ENCODE measurements at regions not wholly inside any gene's neighbourhood (a gene's known extent, or its start where the extent isn't known, plus 50 kb on each side); places are given as distances from the start of the nearest gene placed in this dataset.
A peak's percentile ranks its signal among the peaks of the same experiment; 100 is the strongest.

GRCh38 chr14:58697930-58698642 is 60.3 kb downstream of the DACT1 start:
- Mint-ChIP-seq H3K4me1 (ENCODE audit: low read depth) (peaks cover 12% of the 10 kb centered on the region), H3K36me3 (ENCODE audit: low read depth) (no peaks in the 10 kb centered on the region), H3K9me3 (no peaks in the 10 kb centered on the region), H3K4me3 (ENCODE audit: low read depth) (no peak overlapping the region), H3K27ac (no peak overlapping the region), H3K27me3 (ENCODE audit: low read depth) (no peaks in the 10 kb centered on the region)
- DNase-seq (ENCODE audit: low spot score) = no peak
- intact Hi-C loops (cut with micrococcal nuclease) = no loop called here

- Mint-ChIP-seq H3K4me1 (ENCODE audit: low read depth) (peaks cover 13% of the 10 kb centered on the region), H3K27me3 (ENCODE audit: low read depth) (no peaks in the 10 kb centered on the region), H3K9me3 (no peaks in the 10 kb centered on the region), H3K27ac (no peak overlapping the region), H3K36me3 (ENCODE audit: low read depth) (no peaks in the 10 kb centered on the region), H3K4me3 (ENCODE audit: low read depth) (no peak overlapping the region)
- intact Hi-C loops (cut with micrococcal nuclease) = loop anchor here (5.0 kb wide), 1 partner anchor 48 kb away; no protein-coding TSS in a partner anchor
- no peak for DNase-seq (ENCODE audit: low spot score)
These were observed 62.0 kb downstream of the DACT1 start for GRCh38 chr14:58699681-58700205.

- H3K4me1 Mint-ChIP-seq (ENCODE audit: low read depth) = peaks cover 11% of the 10 kb centered on the region
- H3K36me3 Mint-ChIP-seq (ENCODE audit: low read depth) = no peaks in the 10 kb centered on the region
- H3K9me3 Mint-ChIP-seq = no peaks in the 10 kb centered on the region
- intact Hi-C loops (cut with micrococcal nuclease) = loop anchor here (5.0 kb wide), 1 partner anchor 46 kb away; no protein-coding TSS in a partner anchor
- no peak overlapping the region for H3K4me3 Mint-ChIP-seq (ENCODE audit: low read depth)
- H3K27me3 Mint-ChIP-seq (ENCODE audit: low read depth) = peaks cover 2% of the 10 kb centered on the region
- DNase-seq (ENCODE audit: low spot score) = no peak
- H3K27ac Mint-ChIP-seq = no peak overlapping the region
These were observed 63.4 kb downstream of the DACT1 start for GRCh38 chr14:58701156-58701555.

GRCh38 chr14:58701604-58702003 is 63.8 kb downstream of the DACT1 start:
- peaks cover 2% of the 10 kb centered on the region for H3K27me3 Mint-ChIP-seq (ENCODE audit: low read depth)
- no peak overlapping the region for H3K4me3 Mint-ChIP-seq (ENCODE audit: low read depth)
- no peak overlapping the region for H3K27ac Mint-ChIP-seq
- H3K4me1 Mint-ChIP-seq (ENCODE audit: low read depth) = peaks cover 11% of the 10 kb centered on the region
- no peaks in the 10 kb centered on the region for H3K9me3 Mint-ChIP-seq
- intact Hi-C loops (cut with micrococcal nuclease) = loop anchor here (5.0 kb wide), 1 partner anchor 46 kb away; no protein-coding TSS in a partner anchor
- no peaks in the 10 kb centered on the region for H3K36me3 Mint-ChIP-seq (ENCODE audit: low read depth)
- no peak for DNase-seq (ENCODE audit: low spot score)

- Mint-ChIP-seq H3K27ac (peak overlapping the region; percentile 43), H3K27me3 (ENCODE audit: low read depth) (peaks cover 2% of the 10 kb centered on the region), H3K9me3 (no peaks in the 10 kb centered on the region), H3K4me1 (ENCODE audit: low read depth) (peaks cover 11% of the 10 kb centered on the region), H3K4me3 (ENCODE audit: low read depth) (no peak overlapping the region), H3K36me3 (ENCODE audit: low read depth) (no peaks in the 10 kb centered on the region)
- no peak for DNase-seq (ENCODE audit: low spot score)
- intact Hi-C loops (cut with micrococcal nuclease) = loop anchor here (5.0 kb wide), 1 partner anchor 45 kb away; no protein-coding TSS in a partner anchor
These were observed 64.8 kb downstream of the DACT1 start for GRCh38 chr14:58702441-58703160.

- H3K27ac Mint-ChIP-seq = no peak overlapping the region
- DNase-seq (ENCODE audit: low spot score) = no peak
- peaks cover 2% of the 10 kb centered on the region for H3K27me3 Mint-ChIP-seq (ENCODE audit: low read depth)
- intact Hi-C loops (cut with micrococcal nuclease) = loop anchor here (5.0 kb wide), 1 partner anchor 44 kb away; no protein-coding TSS in a partner anchor
- H3K36me3 Mint-ChIP-seq (ENCODE audit: low read depth) = no peaks in the 10 kb centered on the region
- no peak overlapping the region for H3K4me3 Mint-ChIP-seq (ENCODE audit: low read depth)
- H3K9me3 Mint-ChIP-seq = no peaks in the 10 kb centered on the region
- H3K4me1 Mint-ChIP-seq (ENCODE audit: low read depth) = peaks cover 11% of the 10 kb centered on the region
These were observed 65.4 kb downstream of the DACT1 start for GRCh38 chr14:58703161-58703506.

- intact Hi-C loops (cut with micrococcal nuclease) = no loop called here
- H3K4me1 Mint-ChIP-seq (ENCODE audit: low read depth) = peaks cover 11% of the 10 kb centered on the region
- no peak for DNase-seq (ENCODE audit: low spot score)
- H3K27ac Mint-ChIP-seq = no peak overlapping the region
- peaks cover 2% of the 10 kb centered on the region for H3K27me3 Mint-ChIP-seq (ENCODE audit: low read depth)
- no peaks in the 10 kb centered on the region for H3K9me3 Mint-ChIP-seq
- H3K36me3 Mint-ChIP-seq (ENCODE audit: low read depth) = no peaks in the 10 kb centered on the region
- no peak overlapping the region for H3K4me3 Mint-ChIP-seq (ENCODE audit: low read depth)
These were observed 67.3 kb downstream of the DACT1 start for GRCh38 chr14:58705066-58705465.

GRCh38 chr14:58707949-58708348 is 70.2 kb downstream of the DACT1 start:
- DNase-seq (ENCODE audit: low spot score) = no peak
- no peaks in the 10 kb centered on the region for H3K36me3 Mint-ChIP-seq (ENCODE audit: low read depth)
- no peaks in the 10 kb centered on the region for H3K9me3 Mint-ChIP-seq
- peaks cover 2% of the 10 kb centered on the region for H3K27me3 Mint-ChIP-seq (ENCODE audit: low read depth)
- H3K27ac Mint-ChIP-seq = no peak overlapping the region
- H3K4me3 Mint-ChIP-seq (ENCODE audit: low read depth) = no peak overlapping the region
- intact Hi-C loops (cut with micrococcal nuclease) = no loop called here
- peaks cover 2% of the 10 kb centered on the region for H3K4me1 Mint-ChIP-seq (ENCODE audit: low read depth)

- DNase-seq (ENCODE audit: low spot score) = no peak
- H3K27ac Mint-ChIP-seq = no peak overlapping the region
- no peaks in the 10 kb centered on the region for H3K4me1 Mint-ChIP-seq (ENCODE audit: low read depth)
- H3K27me3 Mint-ChIP-seq (ENCODE audit: low read depth) = peaks cover under 1% of the 10 kb centered on the region
- no peaks in the 10 kb centered on the region for H3K9me3 Mint-ChIP-seq
- no peaks in the 10 kb centered on the region for H3K36me3 Mint-ChIP-seq (ENCODE audit: low read depth)
- H3K4me3 Mint-ChIP-seq (ENCODE audit: low read depth) = no peak overlapping the region
- intact Hi-C loops (cut with micrococcal nuclease) = no loop called here
These were observed 72.2 kb downstream of the DACT1 start for GRCh38 chr14:58709949-58710348.

- Mint-ChIP-seq H3K4me3 (ENCODE audit: low read depth) (no peak overlapping the region), H3K36me3 (ENCODE audit: low read depth) (no peaks in the 10 kb centered on the region), H3K4me1 (ENCODE audit: low read depth) (peaks cover 3% of the 10 kb centered on the region), H3K27ac (no peak overlapping the region), H3K27me3 (ENCODE audit: low read depth) (no peaks in the 10 kb centered on the region), H3K9me3 (no peaks in the 10 kb centered on the region)
- DNase-seq (ENCODE audit: low spot score) = no peak
- intact Hi-C loops (cut with micrococcal nuclease) = no loop called here
These were observed 73.6 kb downstream of the DACT1 start for GRCh38 chr14:58711382-58711781.

- Mint-ChIP-seq H3K4me1 (ENCODE audit: low read depth) (peaks cover 7% of the 10 kb centered on the region), H3K36me3 (ENCODE audit: low read depth) (no peaks in the 10 kb centered on the region), H3K27ac (no peak overlapping the region), H3K9me3 (no peaks in the 10 kb centered on the region), H3K27me3 (ENCODE audit: low read depth) (no peaks in the 10 kb centered on the region), H3K4me3 (ENCODE audit: low read depth) (no peak overlapping the region)
- DNase-seq (ENCODE audit: low spot score) = no peak
- intact Hi-C loops (cut with micrococcal nuclease) = no loop called here
These were observed 74.6 kb downstream of the DACT1 start for GRCh38 chr14:58712357-58712756.

GRCh38 chr14:58713677-58714076 is 75.9 kb downstream of the DACT1 start:
- H3K4me1 Mint-ChIP-seq (ENCODE audit: low read depth) = peaks cover 12% of the 10 kb centered on the region
- H3K36me3 Mint-ChIP-seq (ENCODE audit: low read depth) = no peaks in the 10 kb centered on the region
- H3K27ac Mint-ChIP-seq = no peak overlapping the region
- H3K4me3 Mint-ChIP-seq (ENCODE audit: low read depth) = no peak overlapping the region
- intact Hi-C loops (cut with micrococcal nuclease) = no loop called here
- no peaks in the 10 kb centered on the region for H3K9me3 Mint-ChIP-seq
- DNase-seq (ENCODE audit: low spot score) = no peak
- no peaks in the 10 kb centered on the region for H3K27me3 Mint-ChIP-seq (ENCODE audit: low read depth)

- H3K27me3 Mint-ChIP-seq (ENCODE audit: low read depth) = no peaks in the 10 kb centered on the region
- H3K9me3 Mint-ChIP-seq = no peaks in the 10 kb centered on the region
- DNase-seq (ENCODE audit: low spot score) = no peak
- H3K4me3 Mint-ChIP-seq (ENCODE audit: low read depth) = no peak overlapping the region
- no peaks in the 10 kb centered on the region for H3K36me3 Mint-ChIP-seq (ENCODE audit: low read depth)
- intact Hi-C loops (cut with micrococcal nuclease) = no loop called here
- peaks cover 12% of the 10 kb centered on the region for H3K4me1 Mint-ChIP-seq (ENCODE audit: low read depth)
- no peak overlapping the region for H3K27ac Mint-ChIP-seq
These were observed 78.9 kb downstream of the DACT1 start for GRCh38 chr14:58716706-58717105.
